ENCODE measurements at regions not wholly inside any gene's neighbourhood (a gene's known extent, or its start where the extent isn't known, plus 50 kb on each side); places are given as distances from the start of the nearest gene placed in this dataset.

- TF ChIP-seq CTCF (conservative IDR thresholded peaks at IDR 0.05), result no peak
- no peak for TF ChIP-seq ZFX (IDR thresholded peaks at IDR 0.05)
Measured at GRCh38 chr5:54634089-54634488, 116.5 kb downstream of the SNX18 start.
